K562 (cell line): ENCODE measurements at regions not wholly inside any gene's neighbourhood (a gene's known extent, or its start where the extent isn't known, plus 50 kb on each side); places are given as distances from the start of the nearest gene placed in this dataset.

ENCODE experiments used
- CREB5 ChIP-seq: fragments of 250-450 bp; sonication (Bioruptor Pico); IDR thresholded peaks from 2 replicates; pipeline ENCODE4 v1.5.0; 2020; ENCODE audit warnings: mild to moderate bottlenecking
- MEF2A ChIP-seq: IDR thresholded peaks from 2 replicates; pipeline ENCODE4 v1.6.1; 2011; ENCODE audit warnings: low read depth, mild to moderate bottlenecking, low read length, moderate library complexity; ENCODE audit not compliant: control insufficient read depth
- MGA ChIP-seq: fragments of 450-650 bp; IDR thresholded peaks from 2 replicates; pipeline ENCODE4 v1.6.1; 2016; ENCODE audit warnings: mild to moderate bottlenecking, moderate library complexity
- SP1 ChIP-seq: sonication (generic); formaldehyde crosslinking; IDR thresholded peaks from 2 replicates; pipeline ENCODE4 v1.8.1; 2022; ENCODE audit warnings: mild to moderate bottlenecking, missing genetic modification reagents
- U2AF2 ChIP-seq: fragments of 200-400 bp; formaldehyde crosslinking; optimal IDR thresholded peaks from 2 replicates; pipeline ENCODE3; 2017; ENCODE audit warnings: low read depth, mild to moderate bottlenecking, low read length
- XRCC3 ChIP-seq: fragments of 450-650 bp; IDR thresholded peaks from 2 replicates; pipeline ENCODE4 v1.6.1; 2017; ENCODE audit warnings: mild to moderate bottlenecking, moderate library complexity
- ZNF12 ChIP-seq: sonication (generic); formaldehyde crosslinking; IDR thresholded peaks from 2 replicates; pipeline ENCODE4 v1.4.0; 2020; ENCODE audit warnings: mild to moderate bottlenecking, missing genetic modification reagents
- ZNF224 ChIP-seq: sonication (generic); formaldehyde crosslinking; IDR thresholded peaks from 2 replicates; pipeline ENCODE4 v1.8.0; 2022; ENCODE audit warnings: mild to moderate bottlenecking, missing genetic modification reagents
- ZNF75A ChIP-seq: fragments of 450-650 bp; formaldehyde crosslinking; IDR thresholded peaks from 2 replicates; pipeline ENCODE4 v1.4.0; 2020; ENCODE audit warnings: mild to moderate bottlenecking

GRCh38 chr1:5680600-5680999 is 311.6 kb downstream of the NPHP4 start (continued):
- TF ChIP-seq MGA (no peak), ZNF224 (CRISPR knock-in tag) (no peak), CREB5 (CRISPR knock-in tag) (no peak), MEF2A (no peak), SP1 (no peak), XRCC3 (no peak), U2AF2 (no peak), ZNF75A (CRISPR knock-in tag) (no peak), ZNF12 (CRISPR knock-in tag) (no peak)
